ENCODE measurements at regions not wholly inside any gene's neighbourhood (a gene's known extent, or its start where the extent isn't known, plus 50 kb on each side); places are given as distances from the start of the nearest gene placed in this dataset.
"Not testable (repeated sequence)": the region's sequence is repeated elsewhere in the genome, so short reads cannot be mapped to it uniquely, and the experiment has no call there.

GRCh38 chr2:138307099-138307498, 194.5 kb upstream of the SPOPL start:
- no peaks in the 10 kb centered on the region for H3K4me1 ChIP-seq
- no peaks in the 10 kb centered on the region for H3K36me3 ChIP-seq
- H3K4me3 ChIP-seq, result no peak overlapping the region
- intact Hi-C loops (cut with DNase I; ENCODE audit: low total_unique reads) (no loop called here), in situ Hi-C loops (cut with MboI; ENCODE audit: low pct_ligation_motif_present in 1 of 4, low pct_unique_long_range_greater_than_20kb in 1 of 4, low sequenced_read_pairs in 3 of 4) (no loop called here)
- no peak overlapping the region for H3K27ac ChIP-seq
- no peak for TF ChIP-seq CTCF (IDR thresholded peaks at IDR 0.05)
- no peak for TF ChIP-seq POLR2A (IDR thresholded peaks at IDR 0.05)
- TF ChIP-seq EP300 (IDR thresholded peaks at IDR 0.05; ENCODE audit: low read depth), result no peak
- no peak for TF ChIP-seq POLR2AphosphoS5 (IDR thresholded peaks at IDR 0.05)
- H3K9me3 ChIP-seq, result no peaks in the 10 kb centered on the region
- DNase-seq, result no peak
- H3K27me3 ChIP-seq, result no peaks in the 10 kb centered on the region
- 32 to 44% methylated on average over 1 of the region's 1 CpG for WGBS, 2 donors (ENCODE audit: low coverage in 1 of 2)

- 88 to 90% methylated on average over 2 of the region's 2 CpGs for WGBS, 2 donors (ENCODE audit: low coverage in 1 of 2)
- H3K36me3 ChIP-seq, result no peaks in the 10 kb centered on the region
- DNase-seq, result no peak
- H3K27ac ChIP-seq, result no peak overlapping the region
- H3K9me3 ChIP-seq, result no peaks in the 10 kb centered on the region
- TF ChIP-seq POLR2AphosphoS5 (IDR thresholded peaks at IDR 0.05), result no peak
- TF ChIP-seq EP300 (IDR thresholded peaks at IDR 0.05; ENCODE audit: low read depth), result no peak
- no peak for TF ChIP-seq POLR2A (IDR thresholded peaks at IDR 0.05)
- TF ChIP-seq CTCF (IDR thresholded peaks at IDR 0.05), result no peak
- intact Hi-C loops (cut with DNase I; ENCODE audit: low total_unique reads), result loop anchor here (5.0 kb wide), 1 partner anchor 732 kb away; no protein-coding TSS in a partner anchor
- no peak overlapping the region for H3K4me3 ChIP-seq
- no peaks in the 10 kb centered on the region for H3K27me3 ChIP-seq
- H3K4me1 ChIP-seq, result no peaks in the 10 kb centered on the region
- in situ Hi-C loops (cut with MboI; ENCODE audit: low pct_ligation_motif_present in 1 of 4, low pct_unique_long_range_greater_than_20kb in 1 of 4, low sequenced_read_pairs in 3 of 4), result no loop called here
These were observed 191.8 kb upstream of the SPOPL start for GRCh38 chr2:138309760-138310159.

DNA sequence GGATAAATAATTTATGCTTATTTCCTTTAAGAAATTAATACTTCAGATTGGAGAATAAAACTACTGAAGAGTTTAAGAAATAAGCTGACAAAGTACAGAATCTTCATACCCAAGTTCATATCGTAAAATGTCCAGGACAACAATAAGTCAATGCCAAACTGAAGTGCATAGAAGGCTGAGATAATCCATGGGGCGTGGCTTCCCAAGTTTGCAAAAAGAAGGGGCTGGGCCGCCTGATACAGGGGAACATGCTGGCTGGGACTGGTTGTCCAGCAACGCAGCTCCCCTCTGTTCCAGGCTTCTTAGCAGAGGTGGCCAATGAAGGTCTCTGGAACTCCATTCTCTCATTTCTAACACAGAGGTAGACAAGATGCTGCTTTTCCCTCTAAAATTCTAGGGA, 189.5 kb upstream of the SPOPL start:
- TF ChIP-seq CTCF (IDR thresholded peaks at IDR 0.05) (no peak), EP300 (IDR thresholded peaks at IDR 0.05; ENCODE audit: low read depth) (no peak), POLR2AphosphoS5 (IDR thresholded peaks at IDR 0.05) (no peak), POLR2A (IDR thresholded peaks at IDR 0.05) (no peak)
- Histone ChIP-seq H3K4me3 (no peak overlapping the region), H3K27ac (no peak overlapping the region), H3K27me3 (no peaks in the 10 kb centered on the region), H3K36me3 (no peaks in the 10 kb centered on the region), H3K9me3 (no peaks in the 10 kb centered on the region), H3K4me1 (no peaks in the 10 kb centered on the region)
- 45 to 82% methylated on average over 4 of the region's 4 CpGs for WGBS, 2 donors (ENCODE audit: low coverage in 1 of 2)
- intact Hi-C loops (cut with DNase I; ENCODE audit: low total_unique reads) (loop anchor here (5.0 kb wide), 1 partner anchor 735 kb away; no protein-coding TSS in a partner anchor), in situ Hi-C loops (cut with MboI; ENCODE audit: low pct_ligation_motif_present in 1 of 4, low pct_unique_long_range_greater_than_20kb in 1 of 4, low sequenced_read_pairs in 3 of 4) (no loop called here)
- no peak for DNase-seq

GRCh38 chr2:138315619-138316018, 186.0 kb upstream of the SPOPL start:
- H3K27ac ChIP-seq; H3K4me1 ChIP-seq; H3K36me3 ChIP-seq; H3K27me3 ChIP-seq; H3K9me3 ChIP-seq; in situ Hi-C loops (cut with MboI; ENCODE audit: low pct_ligation_motif_present in 1 of 4, low pct_unique_long_range_greater_than_20kb in 1 of 4, low sequenced_read_pairs in 3 of 4); intact Hi-C loops (cut with DNase I; ENCODE audit: low total_unique reads); DNase-seq; H3K4me3 ChIP-seq: not testable (repeated sequence)

- intact Hi-C loops (cut with DNase I; ENCODE audit: low total_unique reads) (no loop called here), in situ Hi-C loops (cut with MboI; ENCODE audit: low pct_ligation_motif_present in 1 of 4, low pct_unique_long_range_greater_than_20kb in 1 of 4, low sequenced_read_pairs in 3 of 4) (no loop called here)
- no peak for TF ChIP-seq POLR2A (IDR thresholded peaks at IDR 0.05)
- TF ChIP-seq CTCF (IDR thresholded peaks at IDR 0.05), result no peak
- no peak for TF ChIP-seq EP300 (IDR thresholded peaks at IDR 0.05; ENCODE audit: low read depth)
- TF ChIP-seq POLR2AphosphoS5 (IDR thresholded peaks at IDR 0.05), result no peak
- no peaks in the 10 kb centered on the region for H3K4me1 ChIP-seq
- H3K9me3 ChIP-seq, result no peaks in the 10 kb centered on the region
- no peaks in the 10 kb centered on the region for H3K27me3 ChIP-seq
- H3K27ac ChIP-seq, result no peak overlapping the region
- no peak overlapping the region for H3K4me3 ChIP-seq
- no peak for DNase-seq
- no peaks in the 10 kb centered on the region for H3K36me3 ChIP-seq
- 52 to 73% methylated on average over 2 of the region's 2 CpGs for WGBS, 2 donors (ENCODE audit: low coverage in 1 of 2)
These were observed 182.0 kb upstream of the SPOPL start for GRCh38 chr2:138319616-138320015.

All from transverse colon (tissue), 4 donors.